Neural progenitor cell (in vitro differentiated cells): ENCODE measurements at regions not wholly inside any gene's neighbourhood (a gene's known extent, or its start where the extent isn't known, plus 50 kb on each side); places are given as distances from the start of the nearest gene placed in this dataset.

Source experiments
- DNase-seq: peaks from one replicate; pipeline ENCODE4 v3.0.0-alpha.2; 2016; ENCODE audit warnings: low spot score
- H2AFZ ChIP-seq: fragments of 200-600 bp; sonication (generic); replicated peaks from 2 replicates; pipeline ENCODE4 v1.6.1; 2016; ENCODE audit warnings: antibody characterized with exemption
- H3F3A ChIP-seq: fragments of 200-600 bp; sonication (generic); 2 replicates; pipeline ENCODE4 v1.6.1; 2016; ENCODE audit warnings: antibody characterized with exemption, low read depth
- H3K27ac ChIP-seq: fragments of 200-600 bp; sonication (generic); 2 replicates; pipeline ENCODE4 v1.5.1; 2016; ENCODE audit warnings: mild to moderate bottlenecking
- H3K27me3 ChIP-seq: fragments of 200-600 bp; sonication (generic); 2 replicates; pipeline ENCODE4 v1.6.1; 2016; ENCODE audit warnings: mild to moderate bottlenecking, moderate library complexity
- H3K36me3 ChIP-seq: fragments of 200-600 bp; sonication (generic); 2 replicates; pipeline ENCODE4 v1.5.1; 2016
- H3K4me1 ChIP-seq: fragments of 200-600 bp; sonication (generic); 2 replicates; pipeline ENCODE4 v1.6.1; 2016; ENCODE audit warnings: mixed run types
- H3K4me2 ChIP-seq: fragments of 200-600 bp; sonication (generic); 2 replicates; pipeline ENCODE4 v1.6.1; 2016
- H3K4me3 ChIP-seq: fragments of 200-600 bp; sonication (generic); 2 replicates; pipeline ENCODE4 v1.5.1; 2016
- H3K79me2 ChIP-seq: fragments of 200-600 bp; sonication (generic); 2 replicates; pipeline ENCODE4 v1.6.1; 2016; ENCODE audit warnings: low read depth
- H3K9ac ChIP-seq: fragments of 200-600 bp; sonication (generic); 2 replicates; pipeline ENCODE4 v1.6.1; 2016
- H3K9me3 ChIP-seq: fragments of 200-600 bp; sonication (generic); 2 replicates; pipeline ENCODE4 v1.5.1; 2016; ENCODE audit warnings: low read depth
- H4K20me1 ChIP-seq: fragments of 200-600 bp; sonication (generic); 2 replicates; pipeline ENCODE4 v1.6.1; 2016; ENCODE audit warnings: low read depth
- H3K27ac Mint-ChIP-seq: 3 replicates; pipeline ENCODE4 v1.8.0; 2021; ENCODE audit warnings: mixed read lengths
- H3K27me3 Mint-ChIP-seq: 2 replicates; pipeline ENCODE4 v1.8.0; 2022; ENCODE audit warnings: low read depth, mild to moderate bottlenecking, inconsistent platforms, moderate library complexity, mixed read lengths; ENCODE audit not compliant: insufficient read depth
- H3K36me3 Mint-ChIP-seq: 3 replicates; pipeline ENCODE4 v1.8.0; 2021; ENCODE audit warnings: mixed read lengths
- H3K4me1 Mint-ChIP-seq: 3 replicates; pipeline ENCODE4 v1.8.0; 2021; ENCODE audit warnings: mixed read lengths
- H3K4me3 Mint-ChIP-seq: 3 replicates; pipeline ENCODE4 v1.8.0; 2021; ENCODE audit warnings: mild to moderate bottlenecking, moderate library complexity, mixed read lengths
- H3K9me3 Mint-ChIP-seq: 3 replicates; pipeline ENCODE4 v1.8.0; 2020; ENCODE audit warnings: mixed read lengths
- EZH2 ChIP-seq: fragments of 200-600 bp; sonication (generic); IDR thresholded peaks from 2 replicates; pipeline ENCODE4 v1.6.1; 2017; ENCODE audit warnings: antibody characterized with exemption, mild to moderate bottlenecking, moderate library complexity
- EZH2phosphoT487 ChIP-seq: fragments of 200-600 bp; sonication (generic); IDR thresholded peaks from 2 replicates; pipeline ENCODE4 v1.6.1; 2017; ENCODE audit warnings: antibody characterized with exemption
- TF ChIP-seq, protein P1 (sequence below): fragments of 200-600 bp; sonication (generic); IDR thresholded peaks from 2 replicates; pipeline ENCODE4 v1.5.1; 2017; ENCODE audit warnings: antibody characterized with exemption, mild to moderate bottlenecking

GRCh38 chr2:76516861-76517573 lies 806.3 kb upstream of the GCFC2 start:
- no peak overlapping the region for H3K27ac ChIP-seq
- no peak overlapping the region for H2AFZ ChIP-seq
- H3K4me3 ChIP-seq = no peak overlapping the region
- no peaks in the 10 kb centered on the region for H3K27me3 Mint-ChIP-seq
- peaks cover 3% of the 10 kb centered on the region for H3K9me3 Mint-ChIP-seq
- no peaks in the 10 kb centered on the region for H3K4me1 ChIP-seq
- H3K9me3 ChIP-seq = no peaks in the 10 kb centered on the region
- H3K36me3 ChIP-seq = no peaks in the 10 kb centered on the region
- H3K27me3 ChIP-seq = no peaks in the 10 kb centered on the region
- H3K27ac Mint-ChIP-seq = no peak overlapping the region
- no peaks in the 10 kb centered on the region for H3K4me1 Mint-ChIP-seq
- no peaks in the 10 kb centered on the region for H4K20me1 ChIP-seq
- TF ChIP-seq EZH2 (no peak), EZH2phosphoT487 (no peak)
- TF ChIP-seq, protein P1, sequence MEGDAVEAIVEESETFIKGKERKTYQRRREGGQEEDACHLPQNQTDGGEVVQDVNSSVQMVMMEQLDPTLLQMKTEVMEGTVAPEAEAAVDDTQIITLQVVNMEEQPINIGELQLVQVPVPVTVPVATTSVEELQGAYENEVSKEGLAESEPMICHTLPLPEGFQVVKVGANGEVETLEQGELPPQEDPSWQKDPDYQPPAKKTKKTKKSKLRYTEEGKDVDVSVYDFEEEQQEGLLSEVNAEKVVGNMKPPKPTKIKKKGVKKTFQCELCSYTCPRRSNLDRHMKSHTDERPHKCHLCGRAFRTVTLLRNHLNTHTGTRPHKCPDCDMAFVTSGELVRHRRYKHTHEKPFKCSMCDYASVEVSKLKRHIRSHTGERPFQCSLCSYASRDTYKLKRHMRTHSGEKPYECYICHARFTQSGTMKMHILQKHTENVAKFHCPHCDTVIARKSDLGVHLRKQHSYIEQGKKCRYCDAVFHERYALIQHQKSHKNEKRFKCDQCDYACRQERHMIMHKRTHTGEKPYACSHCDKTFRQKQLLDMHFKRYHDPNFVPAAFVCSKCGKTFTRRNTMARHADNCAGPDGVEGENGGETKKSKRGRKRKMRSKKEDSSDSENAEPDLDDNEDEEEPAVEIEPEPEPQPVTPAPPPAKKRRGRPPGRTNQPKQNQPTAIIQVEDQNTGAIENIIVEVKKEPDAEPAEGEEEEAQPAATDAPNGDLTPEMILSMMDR = no peak
- no peak overlapping the region for H3K4me3 Mint-ChIP-seq
- H3F3A ChIP-seq = peaks cover 3% of the 10 kb centered on the region
- no peak overlapping the region for H3K4me2 ChIP-seq
- DNase-seq = peak; percentile 5
- no peak overlapping the region for H3K9ac ChIP-seq
- H3K79me2 ChIP-seq = no peaks in the 10 kb centered on the region
- H3K36me3 Mint-ChIP-seq = no peaks in the 10 kb centered on the region

DNA sequence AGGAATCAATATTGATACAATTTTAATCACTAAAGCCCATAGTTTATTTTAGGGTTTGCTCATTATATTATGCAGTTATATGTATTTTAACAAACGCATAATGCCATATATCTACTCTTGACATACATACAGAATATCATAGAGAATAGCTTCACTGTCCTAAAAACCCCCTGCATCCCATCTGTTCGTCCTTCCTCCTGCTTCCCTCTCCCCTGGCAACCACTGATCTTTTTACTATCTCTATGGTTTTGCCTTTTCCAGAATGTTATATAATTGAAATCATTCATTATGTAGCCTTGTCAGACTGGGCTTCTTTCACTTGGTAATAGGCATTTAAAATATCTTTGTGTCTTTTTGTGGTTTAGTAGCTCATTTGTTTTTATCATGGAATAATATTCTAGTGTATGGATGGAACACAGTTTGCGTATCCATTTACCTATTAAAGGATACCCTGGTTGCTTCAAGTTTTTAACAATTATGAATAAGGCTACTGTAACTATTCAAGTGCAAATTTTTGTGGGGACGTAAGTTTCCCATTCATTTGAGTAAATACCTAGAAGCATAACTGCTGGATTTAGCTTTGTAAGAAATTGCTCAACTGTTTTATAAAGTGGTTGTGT lies 801.6 kb upstream of the GCFC2 start:
- no peak for DNase-seq
- Histone ChIP-seq H3K27me3 (no peaks in the 10 kb centered on the region), H3F3A (peaks cover 3% of the 10 kb centered on the region), H3K4me1 (no peaks in the 10 kb centered on the region), H3K4me2 (no peak overlapping the region), H3K79me2 (no peaks in the 10 kb centered on the region), H4K20me1 (no peaks in the 10 kb centered on the region), H3K4me3 (no peak overlapping the region), H2AFZ (no peak overlapping the region), H3K9ac (no peak overlapping the region), H3K27ac (no peak overlapping the region), H3K9me3 (no peaks in the 10 kb centered on the region), H3K36me3 (no peaks in the 10 kb centered on the region)
- no peak for TF ChIP-seq EZH2phosphoT487
- TF ChIP-seq EZH2 = no peak
- TF ChIP-seq, protein P1 = no peak
- Mint-ChIP-seq H3K27ac (no peak overlapping the region), H3K4me1 (no peaks in the 10 kb centered on the region), H3K4me3 (no peak overlapping the region), H3K36me3 (no peaks in the 10 kb centered on the region), H3K9me3 (no peaks in the 10 kb centered on the region), H3K27me3 (no peaks in the 10 kb centered on the region)

- Histone ChIP-seq H3K9me3 (no peaks in the 10 kb centered on the region), H3K4me2 (no peak overlapping the region), H3K36me3 (no peaks in the 10 kb centered on the region), H3F3A (no peaks in the 10 kb centered on the region), H2AFZ (peak overlapping the region; percentile 48), H3K4me1 (no peaks in the 10 kb centered on the region), H3K27ac (no peak overlapping the region), H3K27me3 (no peaks in the 10 kb centered on the region), H3K79me2 (no peaks in the 10 kb centered on the region), H4K20me1 (no peaks in the 10 kb centered on the region), H3K4me3 (no peak overlapping the region), H3K9ac (no peak overlapping the region)
- H3K4me3 Mint-ChIP-seq = no peak overlapping the region
- H3K27ac Mint-ChIP-seq = no peak overlapping the region
- H3K9me3 Mint-ChIP-seq = no peaks in the 10 kb centered on the region
- no peak for DNase-seq
- TF ChIP-seq, protein P1 = no peak
- no peak for TF ChIP-seq EZH2
- no peak for TF ChIP-seq EZH2phosphoT487
- no peaks in the 10 kb centered on the region for H3K36me3 Mint-ChIP-seq
- H3K27me3 Mint-ChIP-seq = no peaks in the 10 kb centered on the region
- no peaks in the 10 kb centered on the region for H3K4me1 Mint-ChIP-seq
Measured at GRCh38 chr2:76506538-76506937, 795.8 kb upstream of the GCFC2 start.
